Esophagus squamous epithelium (tissue), 5 donors: ENCODE measurements at regions not wholly inside any gene's neighbourhood (a gene's known extent, or its start where the extent isn't known, plus 50 kb on each side); places are given as distances from the start of the nearest gene placed in this dataset.

Source experiments
- DNase-seq: peaks from one replicate; lab custom pipeline; 2025; lab: John Stamatoyannopoulos, UW
- H3K27ac ChIP-seq, 4 donors: fragments of 200-600 bp; sonication (generic); one replicate each; pipeline ENCODE4 v1.5.1; 2016 to 2019; ENCODE audit warnings: mild to moderate bottlenecking in 1 of 4
- H3K27me3 ChIP-seq, 4 donors: fragments of 200-600 bp; sonication (generic); 1 replicate in 3 of 4; 2 replicates in 1 of 4; pipeline versions ENCODE4 v1.5.1 to v1.6.0; 2017 to 2021; ENCODE audit warnings: antibody characterized with exemption in 1 of 4
- H3K36me3 ChIP-seq, 3 donors: fragments of 200-600 bp; sonication (generic); one replicate each; pipeline ENCODE4 v1.5.1; 2016 to 2019
- H3K4me1 ChIP-seq, 3 donors: fragments of 200-600 bp; sonication (generic); one replicate each; pipeline ENCODE4 v1.5.1; 2017 to 2019
- H3K4me3 ChIP-seq, 4 donors: fragments of 200-600 bp; sonication (generic); 1 replicate in 3 of 4; 2 replicates in 1 of 4; pipeline ENCODE4 v1.5.1; 2016 to 2019; ENCODE audit warnings: mild to moderate bottlenecking in 2 of 4, moderate library complexity in 1 of 4
- H3K9me3 ChIP-seq, 3 donors: fragments of 200-600 bp; sonication (generic); one replicate each; pipeline ENCODE4 v1.5.1; 2016 to 2019
- CTCF ChIP-seq, 6 experiments: fragments of 450-650 bp in 4 of 6; fragments of 200-600 bp in 2 of 6; sonication (generic) in 2 of 6; IDR thresholded peaks; one replicate each; pipeline ENCODE4 v1.5.1; 2016 to 2019; ENCODE audit warnings: antibody characterized with exemption in 6 of 6, mild to moderate bottlenecking in 4 of 6, moderate library complexity in 4 of 6
- POLR2A ChIP-seq, 4 donors: fragments of 450-650 bp; IDR thresholded peaks; one replicate each; pipeline ENCODE4 v1.6.1; 2017; ENCODE audit warnings: antibody characterized with exemption in 4 of 4, mild to moderate bottlenecking in 4 of 4, moderate library complexity in 3 of 4
- WGBS, 2 donors: methylation state at CpG; one replicate each; pipeline ENCODE4 v1.1.5; 2018; 5-methylcytosine and 5-hydroxymethylcytosine counted together
- intact Hi-C: fragments of 100-400 bp; cut with DNase I; formaldehyde crosslinking; loops from one replicate; pipeline ENCODE4 v1.15.0; 2022
- donor health status: DM: yes; HTN: yes; CAD: no.

GRCh38 chr4:13956947-13957346, 329.4 kb upstream of the BOD1L1 start:
- Histone ChIP-seq H3K36me3 (no peaks in the 10 kb centered on the region), H3K4me3 (no peak overlapping the region), H3K4me1 (no peaks in the 10 kb centered on the region), H3K9me3 (no peaks in the 10 kb centered on the region), H3K27me3 (no peaks in the 10 kb centered on the region), H3K27ac (no peak overlapping the region)
- TF ChIP-seq POLR2A (IDR thresholded peaks at IDR 0.05) (no peak), CTCF (IDR thresholded peaks at IDR 0.05) (no peak)
- intact Hi-C loops, result no loop called here
- no peak for DNase-seq
- 38 to 66% methylated on average over 1 to 2 of the region's 2 CpGs for WGBS, 2 donors

DNA sequence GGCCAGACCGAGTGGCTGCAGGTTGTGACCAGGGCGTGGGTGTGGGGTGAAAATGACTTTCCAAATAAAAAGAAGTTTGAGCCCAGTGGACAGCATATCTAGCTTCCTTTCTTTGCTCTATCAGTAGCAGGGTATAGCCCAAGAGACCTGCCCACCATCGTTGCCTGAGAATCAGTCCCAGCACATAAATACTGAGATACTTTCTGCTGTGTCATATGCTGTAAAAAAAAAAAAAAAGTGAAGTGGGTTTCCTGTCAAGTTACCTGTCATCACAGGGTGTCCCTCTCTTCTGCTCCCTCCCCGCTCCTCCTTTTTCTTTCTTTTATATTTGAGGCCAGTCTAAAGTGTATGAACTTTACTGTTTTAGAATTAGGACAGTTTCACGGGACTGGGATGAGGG, 330.3 kb upstream of the BOD1L1 start:
- H3K9me3 ChIP-seq, result no peaks in the 10 kb centered on the region
- TF ChIP-seq CTCF (IDR thresholded peaks at IDR 0.05), result no peak
- no peak for TF ChIP-seq POLR2A (IDR thresholded peaks at IDR 0.05)
- H3K4me3 ChIP-seq, result no peak overlapping the region
- H3K36me3 ChIP-seq, result no peaks in the 10 kb centered on the region
- H3K27me3 ChIP-seq, result no peaks in the 10 kb centered on the region
- intact Hi-C loops, result no loop called here
- H3K4me1 ChIP-seq, result no peaks in the 10 kb centered on the region
- WGBS, 2 donors, result 65 to 77% methylated on average over 4 to 5 of the region's 5 CpGs
- H3K27ac ChIP-seq, result no peak overlapping the region
- DNase-seq, result no peak

DNA sequence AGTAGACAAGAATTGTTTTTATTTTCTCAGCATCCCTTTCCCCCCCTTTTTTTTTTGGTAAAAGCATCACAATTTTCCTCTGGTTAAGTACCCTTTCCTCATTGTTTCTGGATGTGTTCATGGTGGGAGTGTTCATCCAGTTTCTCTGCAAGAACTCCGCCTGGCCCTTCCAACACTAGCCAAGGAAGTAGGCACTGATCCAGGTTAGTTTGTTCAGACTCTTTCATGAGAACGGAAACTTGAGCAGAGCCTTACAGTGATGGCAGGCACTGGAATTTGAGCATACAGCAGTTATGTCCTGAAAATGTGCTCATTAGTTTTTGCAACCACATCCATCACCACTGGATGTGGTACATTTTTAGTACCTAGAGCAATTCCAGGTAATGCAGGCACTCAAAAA, 336.1 kb upstream of the BOD1L1 start:
- H3K36me3 ChIP-seq, result no peaks in the 10 kb centered on the region
- no peaks in the 10 kb centered on the region for H3K9me3 ChIP-seq
- TF ChIP-seq POLR2A (IDR thresholded peaks at IDR 0.05), result no peak
- no peak overlapping the region for H3K27ac ChIP-seq
- no peak for DNase-seq
- 61 to 84% methylated on average over 2 of the region's 2 CpGs for whole genome bisulfite sequencing, 2 donors
- H3K27me3 ChIP-seq, result no peaks in the 10 kb centered on the region
- no peaks in the 10 kb centered on the region for H3K4me1 ChIP-seq
- intact Hi-C loops, result no loop called here
- no peak overlapping the region for H3K4me3 ChIP-seq

- no peak for DNase-seq
- Histone ChIP-seq H3K4me3 (no peak overlapping the region), H3K27ac (no peak overlapping the region), H3K4me1 (no peaks in the 10 kb centered on the region), H3K27me3 (no peaks in the 10 kb centered on the region), H3K9me3 (no peaks in the 10 kb centered on the region), H3K36me3 (no peaks in the 10 kb centered on the region)
- 42 to 64% methylated on average over 6 to 8 of the region's 8 CpGs for WGBS, 2 donors
- TF ChIP-seq POLR2A (IDR thresholded peaks at IDR 0.05) (no peak), CTCF (IDR thresholded peaks at IDR 0.05) (no peak)
- intact Hi-C loops, result no loop called here
Observed at GRCh38 chr4:13966231-13967195, 339.0 kb upstream of the BOD1L1 start.

- no peak for DNase-seq
Observed at GRCh38 chr4:13968723-13969122, 341.2 kb upstream of the BOD1L1 start.

More at GRCh38 chr4:13968723-13969122, 341.2 kb upstream of the BOD1L1 start:
- H3K9me3 ChIP-seq, result no peaks in the 10 kb centered on the region
- H3K36me3 ChIP-seq, result no peaks in the 10 kb centered on the region
- 96 to 97% methylated on average over 2 of the region's 2 CpGs for WGBS, 2 donors
- no peak for TF ChIP-seq CTCF (IDR thresholded peaks at IDR 0.05)
- TF ChIP-seq POLR2A (IDR thresholded peaks at IDR 0.05), result no peak
- H3K4me3 ChIP-seq, result no peak overlapping the region
- no peaks in the 10 kb centered on the region for H3K4me1 ChIP-seq
- H3K27ac ChIP-seq, result no peak overlapping the region
- intact Hi-C loops, result no loop called here
- no peaks in the 10 kb centered on the region for H3K27me3 ChIP-seq
